ENCODE measurements at regions not wholly inside any gene's neighbourhood (a gene's known extent, or its start where the extent isn't known, plus 50 kb on each side); places are given as distances from the start of the nearest gene placed in this dataset.

DNA sequence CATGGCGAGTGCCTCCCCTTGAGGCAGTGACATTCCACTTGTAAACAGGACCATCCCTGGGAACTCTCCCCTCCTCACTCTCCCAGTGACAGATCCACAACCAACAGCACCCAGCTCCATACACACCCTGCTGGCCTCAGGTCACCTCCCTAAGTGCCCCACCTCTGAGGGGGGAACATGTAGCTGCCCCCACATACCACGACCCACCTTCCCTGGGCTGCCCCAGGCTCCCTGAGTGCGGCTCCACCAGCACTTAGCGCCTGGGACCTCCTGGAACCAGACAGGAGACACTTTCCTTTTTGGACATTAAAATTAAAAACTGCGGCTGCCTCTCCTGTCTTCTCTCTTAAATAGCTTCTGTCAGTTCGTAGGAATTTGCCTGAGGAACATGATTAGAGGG lies 1140.1 kb downstream of the BRD1 start:
- DNase-seq: no peak

GRCh38 chr22:48686694-48687302 lies 1140.9 kb downstream of the BRD1 start:
- no peak for DNase-seq

DNA sequence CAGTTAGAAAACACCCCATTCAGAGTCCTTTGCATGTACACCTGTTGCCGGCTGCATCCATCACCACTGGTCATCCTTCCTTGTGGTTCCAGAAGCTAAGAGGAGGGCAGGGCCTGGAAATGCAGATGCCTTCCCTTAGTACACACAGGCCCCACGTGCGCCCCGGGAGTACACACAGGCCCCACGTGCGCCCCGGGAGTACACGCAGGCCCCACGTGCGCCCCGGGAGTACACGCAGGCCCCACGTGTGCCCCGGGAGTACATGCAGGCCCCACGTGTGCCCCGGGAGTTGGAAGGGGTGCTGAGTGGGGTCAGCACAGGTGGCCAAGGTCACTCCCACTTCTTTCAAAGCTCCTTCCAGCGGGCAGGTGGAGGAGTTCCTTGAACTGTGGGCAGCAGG lies 1141.9 kb downstream of the BRD1 start:
- no peak for DNase-seq

- no peak for DNase-seq
Observed at GRCh38 chr22:48683640-48684039, 1144.0 kb downstream of the BRD1 start.

GRCh38 chr22:48682504-48682903 lies 1145.2 kb downstream of the BRD1 start:
- no peak for DNase-seq

DNA sequence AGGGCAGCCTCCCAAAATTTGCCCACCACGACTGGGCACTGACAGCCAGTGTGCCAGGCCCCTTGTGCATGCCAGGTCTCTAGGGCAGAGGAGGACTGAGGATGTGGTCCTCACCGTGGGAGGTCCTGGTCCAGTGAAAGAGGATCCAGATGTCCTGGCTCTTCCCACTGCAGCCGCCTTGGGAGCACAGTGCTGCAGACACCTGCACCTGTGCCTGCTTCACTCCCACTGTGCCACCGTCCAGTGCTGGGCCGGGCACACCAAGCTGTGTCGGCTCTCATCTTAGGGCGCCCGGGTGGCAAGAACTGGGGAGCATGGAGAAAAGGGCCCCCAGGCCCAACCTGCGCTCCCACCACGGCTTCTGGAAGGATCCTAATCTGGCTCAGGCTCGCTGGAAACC lies 1147.1 kb downstream of the BRD1 start:
- no peak for DNase-seq

DNA sequence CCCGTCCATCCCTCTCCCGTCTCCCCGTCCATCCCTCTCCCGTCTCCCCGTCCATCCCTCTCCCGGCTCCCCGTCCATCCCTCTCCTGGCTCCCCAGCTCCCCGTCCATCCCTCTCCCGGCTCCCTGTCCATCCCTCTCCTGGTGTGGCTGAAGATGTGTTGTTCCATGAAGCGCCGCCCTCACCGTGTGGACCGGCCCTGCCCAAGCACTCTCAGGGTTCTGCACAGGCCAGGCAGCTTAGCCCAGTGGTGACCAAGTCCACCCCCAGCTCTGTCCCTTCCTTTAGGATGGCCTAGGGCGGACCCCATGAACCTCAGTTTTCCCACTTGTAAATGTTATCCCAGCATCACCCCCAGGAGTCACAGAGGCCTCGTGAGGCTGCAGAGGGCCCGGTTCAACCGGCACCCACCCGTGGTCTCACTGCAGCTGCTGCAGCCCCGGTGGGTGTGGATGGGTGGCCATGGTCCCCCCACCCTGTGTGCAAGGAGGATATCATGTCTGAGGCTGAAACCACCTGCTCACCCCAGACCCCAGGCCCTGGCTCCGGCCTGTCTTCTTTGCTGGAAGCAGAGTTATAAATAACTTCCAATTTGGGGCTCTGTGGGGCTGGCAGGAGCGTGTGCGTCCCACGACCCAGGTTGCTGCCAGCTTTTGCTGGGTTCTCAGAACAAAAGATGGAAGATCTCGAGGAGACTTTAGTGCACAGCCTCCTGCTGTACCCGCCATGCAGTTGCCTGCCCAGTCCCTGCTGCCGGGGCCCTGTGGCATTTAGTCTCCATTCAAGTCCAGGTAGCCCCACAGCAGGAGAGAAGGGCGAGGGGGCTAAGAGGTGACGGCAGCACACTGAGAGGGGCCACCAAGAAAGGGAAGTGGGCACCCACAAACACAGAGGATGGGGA lies 1147.8 kb downstream of the BRD1 start:
- DNase-seq: no peak

GRCh38 chr22:48678171-48679135 lies 1149.2 kb downstream of the BRD1 start:
- DNase-seq: no peak

- DNase-seq: no peak
Observed at GRCh38 chr22:48677621-48678020, 1150.1 kb downstream of the BRD1 start.

GRCh38 chr22:48677168-48677520 lies 1150.5 kb downstream of the BRD1 start:
- DNase-seq: no peak

GRCh38 chr22:48676266-48677167 lies 1151.2 kb downstream of the BRD1 start:
- DNase-seq: no peak

GRCh38 chr22:48675830-48676145 lies 1151.9 kb downstream of the BRD1 start:
- DNase-seq: no peak

DNA sequence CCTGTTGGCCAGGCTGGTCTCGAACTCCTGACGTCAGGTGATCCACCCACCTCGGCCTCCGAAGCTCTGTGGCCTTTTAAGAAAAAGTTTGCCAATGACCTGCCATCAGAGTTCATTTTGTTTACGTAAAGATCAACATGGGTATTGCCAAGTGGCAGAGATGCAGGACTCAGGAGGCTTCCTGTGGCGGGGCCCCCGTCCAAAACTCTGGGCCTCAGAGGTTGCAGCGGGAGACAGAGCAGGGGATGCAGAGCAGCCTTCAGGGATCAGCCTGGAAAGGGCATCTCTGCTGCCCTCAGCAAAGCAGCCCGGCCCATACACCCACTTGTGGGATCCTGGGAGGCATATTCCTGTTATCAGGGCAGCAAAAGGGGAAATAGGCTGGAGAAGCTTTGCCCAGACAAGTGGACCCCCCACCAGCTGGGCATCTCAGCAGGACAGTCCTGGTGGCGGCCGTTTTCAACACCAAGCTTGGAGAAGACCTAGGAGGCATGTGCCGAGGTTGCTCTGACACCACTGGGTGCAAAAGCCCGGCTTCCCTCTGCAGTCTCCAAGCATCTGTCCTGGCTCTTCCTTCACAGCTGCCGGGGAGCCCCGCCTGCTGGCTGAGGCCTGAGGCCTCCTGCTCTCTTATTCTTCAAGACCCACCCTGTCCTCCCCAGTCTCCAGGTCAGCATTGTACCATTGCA lies 1152.4 kb downstream of the BRD1 start:
- no peak for DNase-seq

GRCh38 chr22:48673806-48674500 lies 1153.7 kb downstream of the BRD1 start:
- DNase-seq: no peak

- DNase-seq: no peak
Observed at GRCh38 chr22:48672387-48672786, 1155.3 kb downstream of the BRD1 start.

- no peak for DNase-seq
Observed at GRCh38 chr22:48670731-48671130, 1156.9 kb downstream of the BRD1 start.

- no peak for DNase-seq
Observed at GRCh38 chr22:48669986-48670716, 1157.5 kb downstream of the BRD1 start.

GRCh38 chr22:48669226-48669625 lies 1158.4 kb downstream of the BRD1 start:
- no peak for DNase-seq

DNA sequence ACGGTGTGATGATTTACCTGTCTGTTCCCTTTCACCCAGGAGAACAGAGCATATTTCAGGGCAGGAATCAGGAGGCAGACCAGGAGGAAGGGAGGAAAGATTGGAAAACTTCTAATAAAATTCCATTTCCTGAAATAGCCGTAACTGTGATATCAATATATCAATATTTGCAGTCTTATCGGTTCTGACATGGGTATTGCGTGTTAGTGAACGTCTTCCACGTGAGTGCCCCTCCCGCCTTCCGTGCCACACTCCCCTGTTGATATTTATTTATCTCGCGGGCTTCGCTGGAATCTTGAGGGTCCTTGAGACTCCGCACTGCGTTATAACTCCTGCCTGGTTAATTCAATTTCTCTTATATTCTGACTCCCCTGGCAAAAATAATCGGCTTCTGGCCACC lies 1160.4 kb downstream of the BRD1 start:
- DNase-seq: no peak

GRCh38 chr22:48666620-48667019 lies 1161.1 kb downstream of the BRD1 start:
- DNase-seq: no peak

Measured in activated CD4-positive, alpha-beta T cell treated with anti-CD3 and anti-CD28 coated beads for 1 hour (primary cell).